ENCODE measurements at regions not wholly inside any gene's neighbourhood (a gene's known extent, or its start where the extent isn't known, plus 50 kb on each side); places are given as distances from the start of the nearest gene placed in this dataset.
"Not testable (repeated sequence)": the region's sequence is repeated elsewhere in the genome, so short reads cannot be mapped to it uniquely, and the experiment has no call there.

DNA sequence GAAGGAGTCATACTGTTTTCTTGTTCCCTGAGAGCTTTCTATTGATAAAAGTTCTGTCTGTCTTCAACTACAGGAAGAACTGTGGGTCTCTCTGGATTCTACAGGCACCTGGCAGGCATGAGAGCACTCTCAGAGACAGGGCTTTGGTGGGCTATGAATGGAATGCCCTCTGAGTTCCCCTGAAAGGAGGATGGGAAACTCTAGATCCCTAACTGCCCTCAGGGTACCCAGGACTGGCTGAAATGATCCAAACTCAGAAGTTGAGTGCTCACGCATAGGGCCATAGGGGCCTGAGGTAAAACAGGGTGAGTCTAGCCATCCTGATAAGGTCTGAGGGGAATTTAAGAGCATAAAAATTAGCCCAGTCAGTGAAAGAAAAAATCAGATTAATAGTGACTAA, 59.0 kb upstream of the SCRG1 start:
- Histone ChIP-seq H3K4me3 (ENCODE audit: insufficient read depth, low read length) (no peak overlapping the region), H3K36me3 (ENCODE audit: insufficient read depth, low read length) (no peaks in the 10 kb centered on the region), H3K9me3 (ENCODE audit: low read depth, low read length) (no peaks in the 10 kb centered on the region), H2AFZ (ENCODE audit: low read length) (no peak overlapping the region), H3K27me3 (ENCODE audit: insufficient read depth, low read length) (no peaks in the 10 kb centered on the region), H3K4me2 (ENCODE audit: insufficient read depth, low read length) (no peak overlapping the region), H4K20me1 (ENCODE audit: insufficient read depth, low read length) (no peaks in the 10 kb centered on the region), H3K79me2 (ENCODE audit: insufficient read depth, low read length) (no peaks in the 10 kb centered on the region), H3K4me1 (ENCODE audit: insufficient read depth, low read length) (no peaks in the 10 kb centered on the region), H3K27ac (ENCODE audit: low read depth, low read length) (no peak overlapping the region)
- TF ChIP-seq, protein P1, sequence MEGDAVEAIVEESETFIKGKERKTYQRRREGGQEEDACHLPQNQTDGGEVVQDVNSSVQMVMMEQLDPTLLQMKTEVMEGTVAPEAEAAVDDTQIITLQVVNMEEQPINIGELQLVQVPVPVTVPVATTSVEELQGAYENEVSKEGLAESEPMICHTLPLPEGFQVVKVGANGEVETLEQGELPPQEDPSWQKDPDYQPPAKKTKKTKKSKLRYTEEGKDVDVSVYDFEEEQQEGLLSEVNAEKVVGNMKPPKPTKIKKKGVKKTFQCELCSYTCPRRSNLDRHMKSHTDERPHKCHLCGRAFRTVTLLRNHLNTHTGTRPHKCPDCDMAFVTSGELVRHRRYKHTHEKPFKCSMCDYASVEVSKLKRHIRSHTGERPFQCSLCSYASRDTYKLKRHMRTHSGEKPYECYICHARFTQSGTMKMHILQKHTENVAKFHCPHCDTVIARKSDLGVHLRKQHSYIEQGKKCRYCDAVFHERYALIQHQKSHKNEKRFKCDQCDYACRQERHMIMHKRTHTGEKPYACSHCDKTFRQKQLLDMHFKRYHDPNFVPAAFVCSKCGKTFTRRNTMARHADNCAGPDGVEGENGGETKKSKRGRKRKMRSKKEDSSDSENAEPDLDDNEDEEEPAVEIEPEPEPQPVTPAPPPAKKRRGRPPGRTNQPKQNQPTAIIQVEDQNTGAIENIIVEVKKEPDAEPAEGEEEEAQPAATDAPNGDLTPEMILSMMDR (IDR thresholded peaks at IDR 0.05; ENCODE audit: extremely low read depth, low read depth, low read length): no peak
- no peak for DNase-seq (ENCODE audit: insufficient read length, low spot score, missing footprints)

DNA sequence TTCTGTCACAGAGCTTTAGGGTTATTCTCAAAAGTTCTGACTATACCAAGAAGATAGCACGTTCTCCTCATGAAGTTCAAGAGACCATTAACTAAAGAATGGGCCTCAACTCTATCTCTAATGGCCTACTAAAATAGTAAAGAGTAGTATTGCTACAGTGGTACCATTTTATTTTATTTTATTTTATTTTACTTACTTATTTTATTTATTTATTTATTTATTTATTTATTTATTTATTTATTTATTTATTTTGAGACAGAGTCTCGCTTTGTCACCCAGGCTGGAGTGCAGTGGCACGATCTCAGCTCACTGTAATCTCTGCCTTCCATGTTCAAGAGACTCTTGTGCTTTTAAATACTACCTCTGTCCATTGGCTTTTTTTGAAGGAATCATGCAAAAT, 52.5 kb upstream of the SCRG1 start:
- H2AFZ ChIP-seq (ENCODE audit: low read length): not testable (repeated sequence)

DNA sequence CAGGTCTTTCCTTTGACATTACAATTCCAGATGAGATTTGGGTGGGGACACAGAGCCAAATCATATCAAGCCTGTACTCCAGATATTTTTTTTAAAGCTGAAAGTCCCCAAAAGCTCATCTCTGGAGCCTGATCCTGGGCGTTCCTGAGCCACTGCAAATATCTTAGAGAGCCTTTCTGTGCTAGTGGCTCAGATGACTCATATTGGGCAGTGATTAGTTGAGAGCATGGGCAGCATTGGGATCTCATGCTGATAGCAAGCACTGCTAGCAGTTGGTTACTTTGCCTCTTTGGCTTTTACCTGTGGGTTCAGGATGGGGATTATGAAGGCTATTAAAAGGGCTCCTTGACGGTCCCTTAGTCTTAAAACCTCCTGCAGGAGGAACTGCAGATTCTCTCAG, 51.4 kb upstream of the SCRG1 start:
- Histone ChIP-seq H3K79me2 (ENCODE audit: insufficient read depth, low read length) (no peaks in the 10 kb centered on the region), H3K9me3 (ENCODE audit: low read depth, low read length) (no peaks in the 10 kb centered on the region), H3K4me2 (ENCODE audit: insufficient read depth, low read length) (no peak overlapping the region), H3K4me1 (ENCODE audit: insufficient read depth, low read length) (peaks cover 30% of the 10 kb centered on the region), H2AFZ (ENCODE audit: low read length) (no peak overlapping the region), H4K20me1 (ENCODE audit: insufficient read depth, low read length) (no peaks in the 10 kb centered on the region), H3K36me3 (ENCODE audit: insufficient read depth, low read length) (no peaks in the 10 kb centered on the region), H3K27ac (ENCODE audit: low read depth, low read length) (no peak overlapping the region), H3K4me3 (ENCODE audit: insufficient read depth, low read length) (no peak overlapping the region), H3K27me3 (ENCODE audit: insufficient read depth, low read length) (no peaks in the 10 kb centered on the region)
- TF ChIP-seq, protein P1 (IDR thresholded peaks at IDR 0.05; ENCODE audit: extremely low read depth, low read depth, low read length): no peak
- no peak for DNase-seq (ENCODE audit: insufficient read length, low spot score, missing footprints)

More for the DNA sequence above, 52.5 kb upstream of the SCRG1 start:
- H3K4me2 ChIP-seq (ENCODE audit: insufficient read depth, low read length); H3K79me2 ChIP-seq (ENCODE audit: insufficient read depth, low read length); H4K20me1 ChIP-seq (ENCODE audit: insufficient read depth, low read length); H3K4me3 ChIP-seq (ENCODE audit: insufficient read depth, low read length); H3K9me3 ChIP-seq (ENCODE audit: low read depth, low read length); H3K27ac ChIP-seq (ENCODE audit: low read depth, low read length); H3K36me3 ChIP-seq (ENCODE audit: insufficient read depth, low read length); DNase-seq (ENCODE audit: insufficient read length, low spot score, missing footprints); H3K27me3 ChIP-seq (ENCODE audit: insufficient read depth, low read length): not testable (repeated sequence)
- peaks cover 30% of the 10 kb centered on the region for H3K4me1 ChIP-seq (ENCODE audit: insufficient read depth, low read length)

DNA sequence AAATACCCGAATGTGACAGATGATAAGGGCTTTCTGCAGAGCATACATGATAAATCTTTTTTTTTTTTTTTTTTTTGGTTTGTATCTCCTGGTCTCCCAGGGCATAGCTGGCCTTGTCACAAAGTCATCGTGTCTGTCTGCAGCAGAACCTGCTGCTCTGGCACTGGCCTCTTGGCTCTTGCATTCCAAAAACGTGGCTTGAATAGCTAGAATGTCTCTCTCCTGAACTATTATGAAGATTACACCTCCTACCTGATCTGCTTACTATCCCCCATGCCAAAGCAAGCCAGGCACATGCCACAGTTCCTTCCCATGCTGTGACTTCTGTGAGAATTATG, 50.4 kb upstream of the SCRG1 start:
- Histone ChIP-seq H3K4me3 (ENCODE audit: insufficient read depth, low read length) (no peak overlapping the region), H3K36me3 (ENCODE audit: insufficient read depth, low read length) (no peaks in the 10 kb centered on the region), H3K79me2 (ENCODE audit: insufficient read depth, low read length) (no peaks in the 10 kb centered on the region), H4K20me1 (ENCODE audit: insufficient read depth, low read length) (no peaks in the 10 kb centered on the region), H3K27me3 (ENCODE audit: insufficient read depth, low read length) (no peaks in the 10 kb centered on the region), H2AFZ (ENCODE audit: low read length) (no peak overlapping the region), H3K9me3 (ENCODE audit: low read depth, low read length) (no peaks in the 10 kb centered on the region), H3K4me2 (ENCODE audit: insufficient read depth, low read length) (no peak overlapping the region), H3K27ac (ENCODE audit: low read depth, low read length) (no peak overlapping the region), H3K4me1 (ENCODE audit: insufficient read depth, low read length) (peaks cover 34% of the 10 kb centered on the region)
- DNase-seq (ENCODE audit: insufficient read length, low spot score, missing footprints): no peak
- TF ChIP-seq, protein P1 (IDR thresholded peaks at IDR 0.05; ENCODE audit: extremely low read depth, low read depth, low read length): no peak

All from osteoblast (primary cell).